Activated T-cell treated with anti-CD3 and anti-CD28 coated beads, Interleukin-2, amount 50 U/mL, for 24 hours (primary cell): ENCODE measurements at regions not wholly inside any gene's neighbourhood (a gene's known extent, or its start where the extent isn't known, plus 50 kb on each side); places are given as distances from the start of the nearest gene placed in this dataset.

ENCODE experiments used
- DNase-seq: peaks from one replicate; pipeline ENCODE4 v3.0.0-alpha.2; 2020
- H3K27ac Mint-ChIP-seq: 2 replicates; pipeline ENCODE4 v1.8.0; 2020; ENCODE audit warnings: mild to moderate bottlenecking, mixed read lengths
- H3K27me3 Mint-ChIP-seq: 2 replicates; pipeline ENCODE4 v1.8.0; 2020; ENCODE audit warnings: mixed read lengths
- H3K36me3 Mint-ChIP-seq: 2 replicates; pipeline ENCODE4 v1.8.0; 2020; ENCODE audit warnings: low read depth, mixed read lengths
- H3K4me1 Mint-ChIP-seq: 2 replicates; pipeline ENCODE4 v1.8.0; 2020; ENCODE audit warnings: low read depth, mixed read lengths
- H3K4me3 Mint-ChIP-seq: 2 replicates; pipeline ENCODE4 v1.8.0; 2020; ENCODE audit warnings: mild to moderate bottlenecking, moderate library complexity, mixed read lengths
- H3K9me3 Mint-ChIP-seq: 2 replicates; pipeline ENCODE4 v1.8.0; 2020; ENCODE audit warnings: mixed read lengths

DNA sequence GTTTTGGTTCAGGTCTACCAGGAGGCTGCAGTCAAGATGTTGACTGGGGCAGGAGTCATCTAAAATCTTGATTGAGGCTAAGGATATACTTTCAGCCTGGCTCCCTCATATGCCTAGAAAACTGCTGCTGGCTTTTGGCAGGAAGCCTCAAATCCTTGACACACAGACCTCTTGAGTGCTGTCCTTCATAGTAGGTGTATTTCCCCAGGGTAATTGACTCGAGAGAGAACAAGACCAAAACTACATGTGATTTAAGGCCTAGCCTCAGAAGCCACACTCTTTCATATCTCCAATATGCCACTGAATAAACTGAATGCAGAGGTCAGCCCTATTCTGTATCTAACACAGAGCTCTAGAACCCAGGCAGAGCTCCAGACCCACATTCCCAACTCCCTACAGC is 402.3 kb upstream of the ADAMTS16 start:
- Mint-ChIP-seq H3K4me1 (no peaks in the 10 kb centered on the region), H3K4me3 (no peak overlapping the region), H3K36me3 (no peaks in the 10 kb centered on the region), H3K9me3 (peaks cover 19% of the 10 kb centered on the region), H3K27me3 (no peaks in the 10 kb centered on the region), H3K27ac (no peak overlapping the region)
- DNase-seq, result no peak

DNA sequence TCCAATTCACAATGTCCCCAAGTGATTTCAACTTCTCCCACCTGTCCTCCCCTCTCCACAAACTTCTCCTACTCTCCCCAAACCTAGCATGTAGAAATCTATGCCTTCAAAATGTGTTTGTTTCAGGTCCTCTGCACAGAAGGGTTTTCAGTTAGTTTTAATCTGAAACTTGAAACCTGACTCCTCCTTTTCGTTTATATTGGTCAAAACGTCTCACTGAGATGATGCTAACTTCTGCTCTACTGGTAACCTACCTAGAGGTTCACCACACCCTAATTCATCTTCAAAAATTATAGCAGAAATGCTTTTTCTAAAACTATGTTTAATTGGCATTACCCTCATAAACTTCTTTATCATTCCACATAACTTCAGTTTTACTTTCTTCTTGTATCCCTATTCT is 401.8 kb upstream of the ADAMTS16 start:
- DNase-seq, result no peak
- Mint-ChIP-seq H3K9me3 (peaks cover 18% of the 10 kb centered on the region), H3K4me1 (no peaks in the 10 kb centered on the region), H3K4me3 (no peak overlapping the region), H3K27ac (no peak overlapping the region), H3K36me3 (no peaks in the 10 kb centered on the region), H3K27me3 (no peaks in the 10 kb centered on the region)

DNA sequence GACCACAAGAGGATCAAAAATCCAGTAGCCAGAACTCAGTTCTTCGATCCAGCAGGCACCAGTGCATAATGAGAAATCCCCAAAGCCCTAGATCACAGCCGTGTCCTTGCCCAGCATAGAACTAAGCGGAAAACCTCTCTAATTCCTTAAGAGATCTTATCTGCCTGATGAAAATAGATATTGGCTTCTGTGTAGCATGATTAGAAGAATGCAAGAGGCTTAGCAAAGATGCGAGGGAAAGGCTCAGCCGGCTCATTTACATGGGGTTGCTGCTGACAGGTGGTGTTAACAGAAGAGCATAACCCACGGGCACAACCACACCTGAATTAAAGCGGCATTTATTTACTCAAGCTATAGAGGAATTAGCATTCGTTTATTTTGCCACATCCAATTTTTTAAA is 400.0 kb upstream of the ADAMTS16 start:
- Mint-ChIP-seq H3K27ac (no peak overlapping the region), H3K36me3 (no peaks in the 10 kb centered on the region), H3K9me3 (peaks cover 12% of the 10 kb centered on the region), H3K4me1 (no peaks in the 10 kb centered on the region), H3K27me3 (no peaks in the 10 kb centered on the region), H3K4me3 (no peak overlapping the region)
- no peak for DNase-seq

DNA sequence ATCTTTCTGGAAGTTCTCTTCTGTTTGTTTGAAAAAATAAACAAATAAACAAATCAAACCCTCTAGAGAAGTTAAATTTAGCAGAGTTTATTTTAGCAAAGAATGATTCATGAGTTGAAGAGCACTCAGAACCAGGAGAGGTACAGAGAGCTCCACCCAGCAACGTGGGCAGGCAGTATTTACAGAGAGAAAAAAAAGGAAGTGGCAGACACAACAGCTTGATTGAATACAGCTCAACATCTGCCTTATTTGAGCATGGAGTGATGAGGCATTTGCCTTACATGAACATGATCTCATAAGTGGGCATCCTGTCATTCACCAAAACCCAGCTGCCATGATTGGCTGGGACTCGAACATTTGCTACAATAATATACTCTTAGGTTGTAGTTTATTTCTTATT is 381.6 kb upstream of the ADAMTS16 start:
- no peak for DNase-seq
- no peaks in the 10 kb centered on the region for H3K36me3 Mint-ChIP-seq
- no peaks in the 10 kb centered on the region for H3K27me3 Mint-ChIP-seq
- H3K4me3 Mint-ChIP-seq, result no peak overlapping the region
- H3K4me1 Mint-ChIP-seq, result no peaks in the 10 kb centered on the region
- H3K27ac Mint-ChIP-seq, result no peak overlapping the region
- peaks cover 10% of the 10 kb centered on the region for H3K9me3 Mint-ChIP-seq

DNA sequence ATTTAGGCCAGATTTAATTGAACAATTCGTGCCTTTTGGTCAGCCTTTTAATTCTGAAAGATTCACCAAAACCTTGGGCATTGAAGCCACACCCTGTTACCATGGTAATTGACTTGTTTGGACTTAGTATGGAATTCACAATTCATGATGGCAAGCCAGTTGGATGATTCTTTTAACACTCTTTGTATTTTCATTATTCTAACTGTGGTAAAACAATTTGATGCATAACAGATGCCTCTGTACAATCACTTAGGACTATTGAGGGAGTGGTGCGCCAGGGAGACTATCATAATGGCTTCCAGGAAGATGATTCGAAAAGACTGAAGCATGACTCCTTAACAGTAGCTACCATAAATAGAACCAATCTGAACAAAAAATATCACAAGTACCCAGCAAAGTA is 381.1 kb upstream of the ADAMTS16 start:
- Mint-ChIP-seq H3K4me1 (no peaks in the 10 kb centered on the region), H3K27me3 (no peaks in the 10 kb centered on the region), H3K36me3 (no peaks in the 10 kb centered on the region), H3K9me3 (peaks cover 10% of the 10 kb centered on the region), H3K4me3 (no peak overlapping the region), H3K27ac (no peak overlapping the region)
- DNase-seq, result no peak

DNA sequence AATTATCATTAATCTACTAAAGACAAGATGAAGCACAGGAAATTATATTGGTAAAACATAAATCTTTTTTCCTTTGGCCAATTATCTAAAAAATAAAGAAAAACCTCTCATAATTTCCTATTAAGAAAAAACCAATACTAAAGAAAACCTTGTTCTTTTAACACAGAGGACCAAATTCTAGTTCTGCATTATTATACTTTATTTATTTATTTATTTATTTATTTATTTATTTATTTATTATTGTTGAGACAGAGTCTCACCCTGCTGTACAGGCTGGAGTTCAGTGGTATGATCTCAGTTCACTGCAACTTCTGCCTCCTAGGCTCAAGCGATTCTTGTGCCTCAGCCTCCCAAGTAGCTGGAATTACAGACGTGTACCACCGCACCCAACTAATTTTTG is 377.8 kb upstream of the ADAMTS16 start:
- no peak overlapping the region for H3K4me3 Mint-ChIP-seq
- no peak overlapping the region for H3K27ac Mint-ChIP-seq
- H3K27me3 Mint-ChIP-seq, result no peaks in the 10 kb centered on the region
- H3K4me1 Mint-ChIP-seq, result no peaks in the 10 kb centered on the region
- no peak for DNase-seq
- peaks cover 16% of the 10 kb centered on the region for H3K9me3 Mint-ChIP-seq
- H3K36me3 Mint-ChIP-seq, result no peaks in the 10 kb centered on the region

DNA sequence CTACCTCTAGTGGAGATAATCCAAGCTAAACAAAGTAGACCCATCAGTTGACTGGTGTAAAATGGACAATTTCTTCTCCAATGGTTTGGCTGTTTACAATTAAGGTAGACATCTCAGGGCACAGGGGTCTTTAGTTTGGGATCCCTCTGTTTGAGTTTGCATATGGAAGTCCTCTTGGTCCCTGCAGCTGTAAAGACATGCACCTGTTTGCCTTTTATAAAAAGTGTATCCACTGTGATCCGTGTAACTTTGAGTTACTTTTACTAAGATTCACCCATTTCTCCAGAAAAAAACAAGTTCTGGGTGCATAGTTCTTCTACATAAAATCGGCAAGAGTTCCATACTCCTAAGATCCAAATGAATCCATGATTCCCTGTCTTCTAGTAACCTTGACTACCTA is 374.7 kb upstream of the ADAMTS16 start:
- DNase-seq, result no peak
- H3K36me3 Mint-ChIP-seq, result no peaks in the 10 kb centered on the region
- H3K4me1 Mint-ChIP-seq, result no peaks in the 10 kb centered on the region
- H3K27ac Mint-ChIP-seq, result no peak overlapping the region
- H3K27me3 Mint-ChIP-seq, result no peaks in the 10 kb centered on the region
- H3K4me3 Mint-ChIP-seq, result no peak overlapping the region
- peaks cover 13% of the 10 kb centered on the region for H3K9me3 Mint-ChIP-seq

DNA sequence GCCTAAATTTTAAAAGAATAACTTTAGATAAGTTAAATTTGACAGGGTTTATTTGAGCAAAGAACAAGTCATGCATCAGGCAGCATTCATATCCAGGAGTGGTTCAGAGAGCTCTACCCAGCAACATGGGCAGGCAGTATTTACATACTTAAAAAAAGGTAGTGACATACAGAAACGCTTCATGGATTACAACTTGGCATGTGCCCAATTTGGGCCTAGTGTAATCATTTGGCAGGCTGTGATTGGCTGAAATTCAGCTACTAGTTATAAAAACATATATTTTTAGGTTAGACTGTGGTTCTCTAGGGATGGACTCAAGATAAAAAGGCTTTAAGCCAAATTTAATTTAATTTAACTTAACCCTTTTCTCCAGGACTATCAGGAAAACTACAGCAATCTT is 374.0 kb upstream of the ADAMTS16 start:
- H3K9me3 Mint-ChIP-seq, result peaks cover 13% of the 10 kb centered on the region
- H3K4me1 Mint-ChIP-seq, result no peaks in the 10 kb centered on the region
- H3K36me3 Mint-ChIP-seq, result no peaks in the 10 kb centered on the region
- no peak for DNase-seq
- H3K4me3 Mint-ChIP-seq, result no peak overlapping the region
- no peaks in the 10 kb centered on the region for H3K27me3 Mint-ChIP-seq
- H3K27ac Mint-ChIP-seq, result no peak overlapping the region

DNA sequence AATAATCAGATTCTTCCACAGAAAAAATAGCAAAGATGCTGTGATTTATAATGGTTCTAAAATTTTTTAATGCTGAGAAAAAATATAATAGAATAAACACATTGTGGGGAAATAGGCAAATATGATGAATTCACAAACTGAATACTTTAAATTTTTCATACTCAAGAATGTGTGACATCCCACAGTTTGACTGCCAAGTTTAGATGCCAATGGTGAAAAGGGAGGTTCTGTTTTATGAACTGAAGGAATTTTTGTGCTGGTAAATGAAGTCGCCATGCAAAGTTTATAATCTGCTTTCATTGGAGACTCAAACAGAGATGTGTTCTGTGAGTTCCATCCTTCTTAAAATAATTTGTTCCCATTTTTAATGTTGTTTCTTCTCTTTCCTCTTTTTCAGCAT is 367.5 kb upstream of the ADAMTS16 start:
- DNase-seq, result no peak
- peaks cover 11% of the 10 kb centered on the region for H3K9me3 Mint-ChIP-seq
- H3K36me3 Mint-ChIP-seq, result no peaks in the 10 kb centered on the region
- no peak overlapping the region for H3K4me3 Mint-ChIP-seq
- no peaks in the 10 kb centered on the region for H3K27me3 Mint-ChIP-seq
- H3K27ac Mint-ChIP-seq, result no peak overlapping the region
- no peaks in the 10 kb centered on the region for H3K4me1 Mint-ChIP-seq

DNA sequence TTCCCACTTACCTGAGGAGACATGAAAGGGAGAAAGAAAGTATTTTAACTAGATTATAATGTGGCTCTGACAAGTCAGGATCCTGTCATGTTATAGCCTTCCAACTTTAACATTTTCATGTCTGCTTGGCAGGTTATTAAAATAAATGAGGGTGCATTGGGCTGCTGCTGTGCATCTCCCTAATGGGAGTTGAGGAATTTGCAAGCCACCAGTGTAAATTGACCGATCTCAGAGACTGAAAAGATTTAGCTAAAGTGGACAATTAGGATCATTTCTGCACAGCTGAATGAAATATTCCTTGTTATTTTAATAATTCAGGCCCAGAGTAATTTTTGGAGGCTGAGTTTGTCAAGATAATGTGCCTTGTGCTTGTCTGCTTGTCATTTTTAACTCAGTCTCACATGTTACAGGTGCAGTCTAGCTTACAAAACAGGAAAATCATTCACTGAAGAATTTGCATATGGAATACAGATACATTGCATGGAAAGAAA is 366.3 kb upstream of the ADAMTS16 start:
- H3K4me1 Mint-ChIP-seq, result no peaks in the 10 kb centered on the region
- no peaks in the 10 kb centered on the region for H3K27me3 Mint-ChIP-seq
- DNase-seq, result no peak
- H3K27ac Mint-ChIP-seq, result no peak overlapping the region
- no peak overlapping the region for H3K4me3 Mint-ChIP-seq
- H3K36me3 Mint-ChIP-seq, result no peaks in the 10 kb centered on the region
- peaks cover 15% of the 10 kb centered on the region for H3K9me3 Mint-ChIP-seq

DNA sequence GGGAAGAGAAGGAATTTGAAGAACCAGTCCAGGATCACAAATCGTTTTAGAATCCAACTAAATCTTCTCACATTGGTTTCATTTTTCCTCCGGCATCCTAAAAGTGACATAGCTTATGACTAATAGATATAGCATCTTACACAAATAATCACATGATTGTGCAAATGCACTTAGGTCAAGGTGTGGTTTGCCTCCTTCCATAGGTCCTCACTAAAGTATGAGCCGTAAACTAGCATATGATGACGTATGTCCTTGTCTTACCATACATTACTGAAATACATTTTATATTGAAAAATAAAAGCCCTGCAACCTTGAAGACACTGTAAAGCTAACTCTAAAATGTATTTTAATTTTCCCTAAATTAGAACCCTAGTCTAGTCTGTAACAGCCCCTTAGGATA is 362.7 kb upstream of the ADAMTS16 start:
- H3K4me1 Mint-ChIP-seq, result no peaks in the 10 kb centered on the region
- H3K27me3 Mint-ChIP-seq, result no peaks in the 10 kb centered on the region
- no peak overlapping the region for H3K4me3 Mint-ChIP-seq
- H3K9me3 Mint-ChIP-seq, result peaks cover 18% of the 10 kb centered on the region
- H3K36me3 Mint-ChIP-seq, result no peaks in the 10 kb centered on the region
- H3K27ac Mint-ChIP-seq, result no peak overlapping the region
- no peak for DNase-seq

DNA sequence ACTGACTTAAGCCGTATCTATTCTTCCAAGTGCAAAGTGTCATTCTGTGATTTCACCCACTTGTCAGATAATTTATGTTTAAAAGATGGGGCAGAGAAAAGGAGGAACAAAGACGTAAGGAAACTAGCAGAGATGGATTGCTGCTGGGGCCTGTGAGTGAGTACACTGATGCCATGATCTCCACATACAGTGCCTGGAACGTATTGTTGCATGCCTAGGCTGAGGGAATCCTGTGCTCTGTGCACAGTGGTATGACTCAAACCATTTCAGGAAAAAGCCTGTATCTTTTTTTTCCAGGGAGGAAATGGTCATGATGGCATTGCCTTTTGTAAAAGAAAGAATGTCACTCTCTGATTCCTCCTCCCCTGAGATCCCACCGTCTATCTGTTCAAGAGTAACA is 359.5 kb upstream of the ADAMTS16 start:
- DNase-seq, result no peak
- Mint-ChIP-seq H3K4me3 (no peak overlapping the region), H3K4me1 (no peaks in the 10 kb centered on the region), H3K9me3 (peaks cover 31% of the 10 kb centered on the region), H3K36me3 (no peaks in the 10 kb centered on the region), H3K27me3 (no peaks in the 10 kb centered on the region), H3K27ac (no peak overlapping the region)

DNA sequence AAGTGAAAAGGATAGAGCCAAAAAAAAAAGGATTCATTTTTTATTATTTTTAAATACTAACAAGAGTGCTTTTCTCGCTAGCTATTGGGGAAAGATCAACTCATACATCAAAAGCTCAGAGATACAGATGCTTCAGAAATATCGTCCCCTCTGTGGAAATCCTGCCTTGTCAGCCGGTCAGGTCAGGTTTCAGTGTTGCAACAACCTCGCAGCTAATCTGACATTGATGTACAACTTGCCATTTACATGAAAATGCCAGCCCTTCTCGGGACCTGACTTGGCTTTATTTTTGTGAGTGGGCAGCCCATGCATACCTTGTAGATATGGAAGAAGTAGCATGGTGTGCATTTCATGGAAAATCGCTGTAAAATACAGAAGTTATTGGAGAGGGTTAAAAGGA is 358.8 kb upstream of the ADAMTS16 start:
- H3K36me3 Mint-ChIP-seq, result no peaks in the 10 kb centered on the region
- no peak overlapping the region for H3K27ac Mint-ChIP-seq
- H3K4me3 Mint-ChIP-seq, result no peak overlapping the region
- no peaks in the 10 kb centered on the region for H3K27me3 Mint-ChIP-seq
- no peak for DNase-seq
- H3K4me1 Mint-ChIP-seq, result no peaks in the 10 kb centered on the region
- H3K9me3 Mint-ChIP-seq, result peaks cover 34% of the 10 kb centered on the region

DNA sequence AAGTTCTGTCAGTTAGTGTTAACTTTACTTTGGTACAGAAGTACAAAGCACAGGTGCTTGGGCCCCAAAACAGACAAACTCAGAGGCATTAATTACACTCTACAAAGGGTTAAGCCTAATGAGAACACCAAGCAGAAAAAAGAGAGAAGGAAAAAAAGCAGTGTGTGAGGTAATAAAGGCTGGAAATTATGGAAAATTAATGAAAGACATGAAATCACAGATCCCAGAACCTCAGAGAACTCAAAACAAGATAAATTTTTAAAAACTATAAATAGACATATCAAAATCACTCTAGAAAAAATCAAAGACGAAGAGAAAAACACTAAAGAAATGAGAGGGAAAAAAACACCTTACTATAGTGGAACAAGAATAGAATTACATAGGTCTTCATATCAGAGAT is 354.2 kb upstream of the ADAMTS16 start:
- H3K4me3 Mint-ChIP-seq, result no peak overlapping the region
- peaks cover 26% of the 10 kb centered on the region for H3K9me3 Mint-ChIP-seq
- no peaks in the 10 kb centered on the region for H3K27me3 Mint-ChIP-seq
- H3K4me1 Mint-ChIP-seq, result no peaks in the 10 kb centered on the region
- H3K36me3 Mint-ChIP-seq, result no peaks in the 10 kb centered on the region
- H3K27ac Mint-ChIP-seq, result no peak overlapping the region
- no peak for DNase-seq

DNA sequence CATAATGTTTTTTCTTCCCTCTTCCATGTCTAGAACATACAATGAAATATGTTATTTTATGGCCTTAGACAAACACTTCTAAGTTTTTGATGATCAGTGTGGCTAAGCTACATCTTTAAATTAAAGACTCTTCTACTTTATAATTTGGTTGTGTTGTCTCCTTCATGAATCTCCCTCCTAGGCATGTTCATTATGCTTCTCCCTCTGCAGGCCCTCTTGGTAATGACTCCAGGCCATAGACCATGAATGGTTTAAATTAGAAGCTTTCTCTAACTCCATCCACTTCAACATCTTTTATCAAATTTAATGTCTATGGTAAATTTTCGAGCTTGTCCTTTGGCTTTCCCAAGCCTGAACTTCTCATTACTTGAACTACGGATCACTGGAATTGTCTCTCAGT is 342.7 kb upstream of the ADAMTS16 start:
- Mint-ChIP-seq H3K27ac (no peak overlapping the region), H3K36me3 (no peaks in the 10 kb centered on the region), H3K4me1 (no peaks in the 10 kb centered on the region), H3K4me3 (no peak overlapping the region), H3K27me3 (no peaks in the 10 kb centered on the region), H3K9me3 (peaks cover 13% of the 10 kb centered on the region)
- no peak for DNase-seq

DNA sequence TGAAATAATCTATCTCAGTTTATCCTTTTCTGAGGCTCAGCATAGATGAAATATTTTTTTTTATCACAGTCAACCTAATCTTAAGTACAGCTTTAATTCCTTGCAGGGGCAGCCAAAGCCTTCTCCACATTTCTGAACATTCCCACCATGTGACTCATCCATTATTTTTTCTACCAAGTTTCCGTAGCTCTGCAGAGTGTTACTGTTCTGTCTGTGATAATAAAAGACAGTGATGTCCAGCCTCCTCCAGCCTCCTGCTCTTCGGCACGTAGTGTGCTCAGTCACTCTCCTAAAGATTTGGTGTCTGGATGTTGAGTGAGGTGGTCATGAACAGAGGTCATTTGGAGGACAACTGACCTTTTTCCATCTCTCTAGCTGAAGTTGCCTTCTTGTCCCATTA is 338.1 kb upstream of the ADAMTS16 start:
- H3K36me3 Mint-ChIP-seq, result no peaks in the 10 kb centered on the region
- DNase-seq, result no peak
- no peaks in the 10 kb centered on the region for H3K27me3 Mint-ChIP-seq
- H3K9me3 Mint-ChIP-seq, result peaks cover 14% of the 10 kb centered on the region
- H3K4me3 Mint-ChIP-seq, result no peak overlapping the region
- H3K4me1 Mint-ChIP-seq, result no peaks in the 10 kb centered on the region
- H3K27ac Mint-ChIP-seq, result no peak overlapping the region
